ENCODE measurements at regions not wholly inside any gene's neighbourhood (a gene's known extent, or its start where the extent isn't known, plus 50 kb on each side); places are given as distances from the start of the nearest gene placed in this dataset.
"Not testable (repeated sequence)": the region's sequence is repeated elsewhere in the genome, so short reads cannot be mapped to it uniquely, and the experiment has no call there.

GRCh38 chr5:8676695-8677094, 807.7 kb downstream of the MTRR start:
- DNase-seq = no peak

- no peak for DNase-seq
These were observed 813.4 kb downstream of the MTRR start for GRCh38 chr5:8682381-8682780.

GRCh38 chr5:8683496-8683895, 814.5 kb downstream of the MTRR start:
- no peak for DNase-seq

- DNase-seq = no peak
These were observed 816.8 kb downstream of the MTRR start for GRCh38 chr5:8685704-8686103.

- DNase-seq = no peak
These were observed 817.8 kb downstream of the MTRR start for GRCh38 chr5:8686707-8687106.

- DNase-seq = no peak
These were observed 820.8 kb downstream of the MTRR start for GRCh38 chr5:8689773-8690172.

- no peak for DNase-seq
These were observed 822.3 kb downstream of the MTRR start for GRCh38 chr5:8691221-8691620.

GRCh38 chr5:8693341-8693844, 824.4 kb downstream of the MTRR start:
- DNase-seq = no peak

GRCh38 chr5:8694545-8694944, 825.6 kb downstream of the MTRR start:
- no peak for DNase-seq

- DNase-seq = no peak
These were observed 827.2 kb downstream of the MTRR start for GRCh38 chr5:8695902-8696845.

- DNase-seq = no peak
These were observed 831.3 kb downstream of the MTRR start for GRCh38 chr5:8700222-8700621.

GRCh38 chr5:8700671-8701070, 831.7 kb downstream of the MTRR start:
- no peak for DNase-seq

- no peak for DNase-seq
These were observed 832.3 kb downstream of the MTRR start for GRCh38 chr5:8701251-8701650.

GRCh38 chr5:8710426-8710930, 835.4 kb downstream of the SEMA5A start:
- DNase-seq = no peak

- no peak for DNase-seq
These were observed 831.7 kb downstream of the SEMA5A start for GRCh38 chr5:8714198-8714597.

- DNase-seq = no peak
These were observed 831.0 kb downstream of the SEMA5A start for GRCh38 chr5:8714861-8715260.

- no peak for DNase-seq
These were observed 826.1 kb downstream of the SEMA5A start for GRCh38 chr5:8719796-8720195.

GRCh38 chr5:8720506-8720905, 825.4 kb downstream of the SEMA5A start:
- DNase-seq = no peak

- no peak for DNase-seq
These were observed 824.3 kb downstream of the SEMA5A start for GRCh38 chr5:8721536-8721935.

- no peak for DNase-seq
These were observed 819.4 kb downstream of the SEMA5A start for GRCh38 chr5:8726383-8727036.

- DNase-seq = no peak
These were observed 818.5 kb downstream of the SEMA5A start for GRCh38 chr5:8727396-8727795.

GRCh38 chr5:8729437-8729836, 816.4 kb downstream of the SEMA5A start:
- DNase-seq = no peak

GRCh38 chr5:8730194-8730593, 815.7 kb downstream of the SEMA5A start:
- no peak for DNase-seq

GRCh38 chr5:8731110-8731509, 814.8 kb downstream of the SEMA5A start:
- not testable (repeated sequence) for DNase-seq

Measured in stimulated activated CD4-positive, alpha-beta T cell treated with anti-CD3 and anti-CD28 coated beads, Interleukin-15, amount 100 ng/mL, for 24 hours (primary cell).